Memory B cell (primary cell): ENCODE measurements at regions not wholly inside any gene's neighbourhood (a gene's known extent, or its start where the extent isn't known, plus 50 kb on each side); places are given as distances from the start of the nearest gene placed in this dataset.

Experiments
- ATAC-seq: fragments of 150-1000 bp; cut with Tn5 transposase; 2 replicates; pipeline ENCODE4 v1.10.0; 2021; ENCODE audit warnings: low read depth, mild to moderate bottlenecking, moderate library complexity
- DNase-seq, 2 donors: peaks; one replicate each; pipeline ENCODE4 v3.0.0; 2022; ENCODE audit warnings: low spot score in 2 of 2
- H3K27ac Mint-ChIP-seq: one replicate; pipeline ENCODE4 v1.8.0; 2022; ENCODE audit warnings: mild to moderate bottlenecking, moderate library complexity, mixed read lengths
- H3K27me3 Mint-ChIP-seq: one replicate; pipeline ENCODE4 v1.8.0; 2022; ENCODE audit warnings: mixed read lengths
- H3K36me3 Mint-ChIP-seq: one replicate; pipeline ENCODE4 v1.8.0; 2022; ENCODE audit warnings: mild to moderate bottlenecking, mixed read lengths
- H3K4me1 Mint-ChIP-seq: one replicate; pipeline ENCODE4 v1.8.0; 2022; ENCODE audit warnings: mixed read lengths
- H3K4me3 Mint-ChIP-seq: one replicate; pipeline ENCODE4 v1.8.0; 2022; ENCODE audit warnings: mild to moderate bottlenecking, moderate library complexity, mixed read lengths
- H3K9me3 Mint-ChIP-seq: one replicate; pipeline ENCODE4 v1.8.0; 2022; ENCODE audit warnings: mixed read lengths

DNA sequence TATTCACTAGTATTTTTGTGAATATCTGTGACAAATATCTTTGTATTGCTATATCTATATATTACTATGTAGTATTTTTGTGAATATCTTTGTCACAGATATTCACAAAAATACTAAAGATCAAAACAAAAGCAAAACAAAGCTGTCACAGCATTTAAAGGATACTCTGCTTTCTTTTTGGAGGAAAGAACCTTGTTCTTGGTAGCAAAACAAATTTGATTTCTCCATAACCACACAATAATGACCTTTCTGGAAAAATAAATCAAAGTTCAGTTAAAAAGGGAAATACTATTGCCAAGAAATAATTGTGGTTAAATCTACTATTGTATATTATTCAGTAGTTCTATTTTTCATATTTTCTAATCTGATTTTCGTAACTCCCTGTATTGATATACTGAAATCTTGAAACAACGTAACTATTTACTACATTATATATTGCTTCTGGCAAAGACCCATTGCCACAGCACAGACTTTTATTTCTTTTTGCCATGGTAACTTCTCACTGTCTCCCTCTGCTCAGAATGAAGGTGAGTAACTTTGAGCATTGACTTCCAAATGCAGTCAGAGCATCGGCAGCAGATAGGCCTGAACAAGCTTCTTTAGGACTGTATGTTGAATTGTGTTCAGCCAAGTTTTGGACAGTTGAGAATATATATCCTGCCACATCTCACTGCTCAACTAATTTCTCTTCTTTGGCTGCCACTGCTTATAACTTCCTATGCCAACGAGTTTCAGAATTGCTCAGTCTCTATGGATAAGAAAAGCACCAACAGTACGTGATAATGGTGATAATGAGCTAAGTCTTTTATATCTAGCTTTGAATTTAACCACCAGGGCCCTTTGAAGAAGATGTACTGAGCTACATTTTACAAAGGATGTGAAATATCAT is 1097.2 kb upstream of the GJE1 start:
- H3K4me3 Mint-ChIP-seq, result no peak overlapping the region
- DNase-seq, result no peak
- H3K9me3 Mint-ChIP-seq, result no peaks in the 10 kb centered on the region
- no peaks in the 10 kb centered on the region for H3K36me3 Mint-ChIP-seq
- H3K27me3 Mint-ChIP-seq, result no peaks in the 10 kb centered on the region
- ATAC-seq, result no peak
- H3K27ac Mint-ChIP-seq, result no peak overlapping the region
- no peaks in the 10 kb centered on the region for H3K4me1 Mint-ChIP-seq

DNA sequence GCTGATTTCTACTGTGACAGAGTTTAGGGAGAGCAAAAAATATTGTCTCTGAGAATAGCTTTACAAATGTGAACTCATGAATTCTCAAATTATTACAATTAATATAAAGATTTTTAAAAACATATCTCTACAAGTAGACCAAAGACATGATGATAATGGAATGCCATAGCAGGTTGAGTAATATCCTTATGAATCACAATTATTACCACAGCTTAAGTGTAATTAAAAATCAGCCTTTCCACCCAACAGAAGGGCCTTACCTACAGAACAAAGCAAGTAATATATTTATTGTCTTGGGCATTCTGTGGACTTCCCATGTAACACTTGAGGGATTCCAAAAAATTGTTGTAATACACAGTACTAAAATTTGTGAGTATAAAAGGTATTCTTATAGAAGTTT is 1099.6 kb upstream of the GJE1 start:
- ATAC-seq, result no peak
- no peak for DNase-seq
- Mint-ChIP-seq H3K9me3 (no peaks in the 10 kb centered on the region), H3K36me3 (no peaks in the 10 kb centered on the region), H3K27me3 (no peaks in the 10 kb centered on the region), H3K27ac (no peak overlapping the region), H3K4me1 (no peaks in the 10 kb centered on the region), H3K4me3 (no peak overlapping the region)

DNA sequence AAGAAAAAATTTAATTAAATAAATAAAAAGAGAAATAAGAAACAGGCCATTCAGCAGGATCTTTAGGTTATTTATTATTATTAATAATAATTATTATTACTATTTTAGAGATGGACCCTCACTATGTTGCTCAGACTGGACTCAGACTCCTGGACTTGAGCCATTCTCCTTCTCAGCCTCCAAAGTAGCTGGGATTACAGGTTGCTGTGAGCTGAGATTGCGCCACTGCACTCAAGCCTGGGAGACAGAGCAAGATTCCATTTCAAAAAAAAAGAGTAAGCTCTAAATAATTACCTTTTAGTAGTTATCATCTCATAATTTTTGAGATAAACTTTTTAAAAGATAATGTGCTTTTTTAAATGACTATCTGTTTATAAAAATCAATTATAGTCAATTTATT is 1102.8 kb upstream of the GJE1 start:
- Mint-ChIP-seq H3K27me3 (no peaks in the 10 kb centered on the region), H3K4me1 (no peaks in the 10 kb centered on the region), H3K9me3 (no peaks in the 10 kb centered on the region), H3K36me3 (no peaks in the 10 kb centered on the region), H3K27ac (no peak overlapping the region), H3K4me3 (no peak overlapping the region)
- ATAC-seq (no peak), DNase-seq (no peak)

DNA sequence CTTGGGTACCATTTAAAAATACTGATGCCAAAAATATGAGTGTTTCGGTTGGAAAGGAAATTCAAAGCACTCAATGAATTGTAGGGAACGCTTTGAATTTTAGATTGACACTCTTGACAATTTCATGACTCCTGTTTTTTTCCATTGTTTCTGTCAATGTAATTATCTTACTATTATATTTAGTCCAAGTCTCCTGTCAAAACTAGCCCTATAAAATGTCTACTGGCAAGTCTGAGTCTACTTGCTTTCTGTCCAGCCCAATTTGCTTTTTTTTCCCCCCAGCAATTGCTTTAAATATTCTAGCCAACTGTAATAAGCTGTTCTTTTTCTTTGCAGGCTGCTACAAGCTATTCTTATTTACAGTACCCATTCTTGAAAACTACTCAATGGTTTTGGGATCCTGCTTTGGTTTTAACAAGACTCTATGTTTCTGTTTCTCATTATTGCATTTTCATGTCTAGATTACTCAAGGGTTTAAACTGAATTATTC is 1103.9 kb upstream of the GJE1 start:
- no peak for DNase-seq
- H3K4me3 Mint-ChIP-seq, result no peak overlapping the region

DNA sequence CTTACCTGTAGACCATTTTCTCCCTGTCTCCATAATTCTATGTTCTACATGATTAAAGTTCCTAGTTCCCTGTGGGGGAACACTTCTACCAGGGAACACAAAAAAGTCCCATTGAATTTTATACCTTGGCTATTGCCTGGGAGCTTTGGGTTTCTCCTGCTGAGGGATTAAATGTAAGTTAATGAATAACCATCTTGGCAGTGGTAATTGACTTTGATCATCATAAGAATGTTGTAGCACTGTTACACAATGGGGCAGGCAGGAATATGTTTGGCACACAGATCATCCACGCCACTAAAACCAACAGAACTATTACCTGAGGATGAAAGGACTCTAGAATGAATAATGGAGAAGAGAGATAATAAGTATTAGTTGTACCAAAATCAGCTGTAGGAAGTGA is 1106.2 kb upstream of the GJE1 start:
- DNase-seq (no peak), ATAC-seq (no peak)
- H3K9me3 Mint-ChIP-seq, result no peaks in the 10 kb centered on the region
- H3K4me3 Mint-ChIP-seq, result no peak overlapping the region
- no peaks in the 10 kb centered on the region for H3K36me3 Mint-ChIP-seq
- no peak overlapping the region for H3K27ac Mint-ChIP-seq
- no peaks in the 10 kb centered on the region for H3K4me1 Mint-ChIP-seq
- H3K27me3 Mint-ChIP-seq, result no peaks in the 10 kb centered on the region

More for the DNA sequence above, 1103.9 kb upstream of the GJE1 start:
- no peaks in the 10 kb centered on the region for H3K27me3 Mint-ChIP-seq
- H3K27ac Mint-ChIP-seq, result no peak overlapping the region
- H3K4me1 Mint-ChIP-seq, result no peaks in the 10 kb centered on the region
- no peak for ATAC-seq
- H3K36me3 Mint-ChIP-seq, result no peaks in the 10 kb centered on the region
- H3K9me3 Mint-ChIP-seq, result no peaks in the 10 kb centered on the region

DNA sequence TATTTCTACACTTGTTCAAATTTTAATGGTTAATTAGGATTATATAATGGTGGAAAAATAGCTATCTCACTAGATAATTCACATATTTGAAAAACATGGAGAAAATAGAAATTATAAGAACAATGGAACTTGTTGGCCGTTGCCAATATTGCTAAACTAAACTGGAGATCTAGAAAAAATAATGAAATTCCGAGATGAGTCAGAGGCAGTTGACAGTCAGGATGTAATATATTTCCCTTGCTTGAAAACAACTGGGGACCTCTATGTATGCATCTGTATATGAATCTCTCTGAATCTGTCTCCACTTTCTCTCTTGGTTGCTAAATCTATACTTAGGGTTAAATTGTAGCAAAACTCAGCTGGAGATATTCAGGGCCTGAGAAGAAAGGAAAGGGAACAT is 1108.2 kb upstream of the GJE1 start:
- H3K4me3 Mint-ChIP-seq, result no peak overlapping the region
- no peaks in the 10 kb centered on the region for H3K27me3 Mint-ChIP-seq
- DNase-seq (no peak), ATAC-seq (no peak)
- H3K9me3 Mint-ChIP-seq, result no peaks in the 10 kb centered on the region
- no peak overlapping the region for H3K27ac Mint-ChIP-seq
- H3K4me1 Mint-ChIP-seq, result no peaks in the 10 kb centered on the region
- no peaks in the 10 kb centered on the region for H3K36me3 Mint-ChIP-seq

DNA sequence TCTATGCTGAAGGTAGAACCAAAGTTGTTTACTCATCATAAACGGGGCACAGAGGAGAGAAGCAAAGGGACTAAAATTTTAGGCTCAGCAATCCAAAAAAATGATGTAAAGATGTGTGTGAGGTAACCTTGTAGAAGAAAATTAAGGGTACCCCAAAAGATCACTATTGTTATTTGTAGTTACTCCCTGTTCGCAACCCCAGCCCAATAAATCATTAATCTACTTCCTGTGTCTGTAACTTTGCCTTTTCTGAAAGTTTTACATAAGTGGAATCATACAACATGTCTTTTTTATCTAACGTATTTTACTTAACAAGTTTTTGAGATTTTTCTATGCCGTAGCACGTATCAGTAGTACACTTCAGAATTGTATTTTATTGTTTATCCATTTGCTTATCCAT is 1114.8 kb upstream of the GJE1 start:
- Mint-ChIP-seq H3K36me3 (no peaks in the 10 kb centered on the region), H3K27me3 (no peaks in the 10 kb centered on the region), H3K9me3 (no peaks in the 10 kb centered on the region), H3K4me1 (no peaks in the 10 kb centered on the region), H3K27ac (no peak overlapping the region), H3K4me3 (no peak overlapping the region)
- DNase-seq, result no peak
- no peak for ATAC-seq

DNA sequence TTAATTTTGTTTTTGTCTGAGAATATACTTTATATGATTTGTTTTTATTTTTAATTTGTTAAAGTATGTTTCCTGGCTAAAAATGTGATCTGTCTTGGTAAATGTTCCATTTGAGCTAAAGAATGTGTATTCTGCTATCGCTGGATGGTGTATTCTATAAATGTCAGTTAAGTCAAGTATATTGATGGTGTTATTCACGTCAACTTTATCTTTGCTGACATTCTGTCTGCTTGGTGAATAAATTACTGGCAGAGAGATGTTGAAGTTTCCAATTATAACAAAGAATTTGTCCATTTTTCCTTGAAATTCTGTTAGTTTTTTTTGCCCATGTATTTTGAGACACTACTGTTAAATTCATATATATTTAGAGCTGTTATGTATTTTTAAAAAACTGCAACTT is 1131.8 kb upstream of the GJE1 start:
- no peaks in the 10 kb centered on the region for H3K36me3 Mint-ChIP-seq
- H3K4me3 Mint-ChIP-seq, result no peak overlapping the region
- no peak overlapping the region for H3K27ac Mint-ChIP-seq
- DNase-seq, result no peak
- H3K27me3 Mint-ChIP-seq, result peaks cover 1% of the 10 kb centered on the region
- no peaks in the 10 kb centered on the region for H3K4me1 Mint-ChIP-seq
- no peak for ATAC-seq
- H3K9me3 Mint-ChIP-seq, result peaks cover 1% of the 10 kb centered on the region

DNA sequence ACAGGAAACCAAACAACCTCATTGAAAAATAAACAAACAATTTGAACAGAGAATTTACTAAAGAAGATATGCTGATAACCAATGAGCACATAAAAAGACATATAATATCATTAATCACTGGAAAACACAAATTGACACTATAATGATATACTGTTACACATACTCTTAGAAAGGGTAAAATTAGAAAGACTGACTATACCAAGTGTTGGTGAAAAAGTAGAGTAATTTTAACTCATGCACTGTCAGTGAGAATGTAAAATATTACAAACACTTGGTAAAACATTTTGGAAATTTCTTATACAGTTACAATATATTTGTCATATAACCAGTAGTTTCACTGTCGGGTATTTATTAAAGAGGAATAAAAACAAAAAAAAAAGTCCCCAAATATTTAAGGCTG is 1139.2 kb upstream of the GJE1 start:
- Mint-ChIP-seq H3K27me3 (no peaks in the 10 kb centered on the region), H3K9me3 (peaks cover 1% of the 10 kb centered on the region), H3K4me1 (no peaks in the 10 kb centered on the region), H3K36me3 (no peaks in the 10 kb centered on the region), H3K4me3 (no peak overlapping the region), H3K27ac (no peak overlapping the region)
- ATAC-seq (no peak), DNase-seq (no peak)

DNA sequence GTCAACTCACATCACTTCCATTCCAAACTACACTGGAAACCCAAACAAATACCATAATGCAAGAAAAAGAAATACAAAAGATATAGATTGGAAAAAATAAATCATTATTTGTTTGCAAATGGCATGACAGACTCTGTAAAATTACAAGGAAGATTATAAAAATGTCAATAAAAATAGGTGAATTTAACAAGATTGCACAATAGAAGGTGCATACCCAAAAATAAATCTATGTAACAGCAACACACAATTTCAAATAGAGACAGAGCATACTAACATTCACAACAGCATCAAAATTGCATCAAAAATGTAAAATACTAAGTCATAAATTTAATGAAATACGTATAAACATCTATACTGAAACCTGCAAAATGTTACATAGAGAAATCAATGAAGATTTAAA is 1140.0 kb upstream of the GJE1 start:
- Mint-ChIP-seq H3K36me3 (no peaks in the 10 kb centered on the region), H3K27me3 (no peaks in the 10 kb centered on the region), H3K4me3 (no peak overlapping the region), H3K4me1 (no peaks in the 10 kb centered on the region), H3K9me3 (peaks cover 1% of the 10 kb centered on the region), H3K27ac (no peak overlapping the region)
- no peak for ATAC-seq
- no peak for DNase-seq

DNA sequence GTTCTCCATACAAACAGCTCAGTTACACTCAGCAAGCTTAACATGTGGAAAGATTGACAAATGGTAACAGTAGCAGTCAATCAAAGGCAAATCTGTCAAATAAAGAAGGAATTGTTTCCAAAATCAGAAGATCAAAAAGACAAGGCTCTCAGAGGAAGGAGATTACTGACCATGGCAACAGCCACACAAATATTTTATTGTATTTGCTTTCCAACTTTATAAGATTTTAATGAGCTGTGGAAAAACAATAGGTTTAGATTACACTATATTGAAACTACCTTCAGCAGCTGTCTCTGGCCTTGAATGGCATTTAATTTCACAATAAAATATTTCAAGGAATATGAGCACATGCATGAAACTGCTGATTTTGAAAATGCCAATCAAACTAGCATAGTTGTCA is 1143.9 kb upstream of the GJE1 start:
- Mint-ChIP-seq H3K4me3 (no peak overlapping the region), H3K4me1 (no peaks in the 10 kb centered on the region), H3K36me3 (no peaks in the 10 kb centered on the region), H3K9me3 (no peaks in the 10 kb centered on the region), H3K27me3 (no peaks in the 10 kb centered on the region), H3K27ac (no peak overlapping the region)
- ATAC-seq (no peak), DNase-seq (no peak)

DNA sequence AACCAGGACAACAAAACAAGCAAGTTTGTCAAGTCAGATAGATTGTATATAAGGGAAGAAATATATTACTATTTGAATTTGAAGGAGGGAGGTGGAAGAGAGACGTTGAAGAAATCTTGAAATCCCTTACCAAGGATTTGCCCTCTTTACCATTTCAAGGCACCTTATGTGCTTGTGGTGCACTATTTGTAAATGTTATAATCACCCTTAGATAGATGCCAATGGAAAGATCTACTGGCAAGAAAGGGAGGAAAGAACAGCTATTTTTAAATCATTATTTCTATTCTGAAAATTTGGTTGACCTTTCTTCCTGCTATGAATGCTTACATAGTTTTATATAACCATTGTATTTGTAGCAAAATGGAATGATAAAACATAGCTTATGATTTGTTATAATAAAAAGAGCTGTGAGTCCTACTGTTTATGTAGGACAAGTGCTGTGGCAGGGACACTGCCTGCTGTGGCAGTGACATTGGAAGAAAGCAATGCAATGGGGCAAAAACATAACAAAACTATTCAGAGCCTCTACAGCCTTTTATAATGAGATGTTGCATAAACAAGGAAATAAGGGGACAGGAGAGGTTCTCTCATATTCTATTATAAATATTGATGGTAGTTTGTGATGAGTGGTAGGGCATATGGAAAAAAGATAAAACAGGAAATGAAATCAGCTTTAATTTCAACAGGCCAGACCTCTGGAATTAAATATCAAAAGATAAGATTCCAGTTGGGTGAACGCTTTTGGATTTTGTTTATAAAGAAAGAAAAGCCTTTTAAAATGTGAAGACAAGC is 1145.2 kb upstream of the GJE1 start:
- no peaks in the 10 kb centered on the region for H3K27me3 Mint-ChIP-seq
- no peak overlapping the region for H3K4me3 Mint-ChIP-seq
- ATAC-seq (no peak), DNase-seq (no peak)
- H3K36me3 Mint-ChIP-seq, result no peaks in the 10 kb centered on the region
- H3K4me1 Mint-ChIP-seq, result no peaks in the 10 kb centered on the region
- H3K9me3 Mint-ChIP-seq, result no peaks in the 10 kb centered on the region
- no peak overlapping the region for H3K27ac Mint-ChIP-seq

DNA sequence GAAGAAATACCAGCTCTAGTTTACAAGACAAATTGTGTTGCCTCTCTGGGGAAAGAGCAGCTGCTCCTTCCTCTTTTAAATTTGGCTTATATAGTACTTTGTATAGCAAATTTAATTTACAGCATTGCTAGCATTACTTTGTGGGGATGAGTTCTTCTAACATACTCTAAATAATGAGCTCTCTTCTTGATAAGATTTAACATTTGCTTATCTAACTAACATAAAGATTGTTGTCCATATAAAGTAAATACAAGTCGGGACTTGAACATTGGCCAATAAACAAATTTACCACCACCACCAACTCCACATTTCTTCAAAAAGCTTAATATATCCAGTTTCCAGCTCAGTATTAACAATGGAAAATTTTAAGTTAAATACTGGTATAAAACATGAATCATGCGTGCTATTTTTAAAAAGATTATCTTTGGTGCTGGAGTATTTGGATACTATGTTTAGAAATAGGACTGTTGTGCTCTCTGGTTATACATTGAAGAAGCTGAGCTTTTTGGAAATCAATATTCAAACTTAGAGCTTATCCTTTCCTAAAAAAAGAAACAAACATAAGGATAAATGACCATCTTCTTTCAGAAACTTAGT is 1146.9 kb upstream of the GJE1 start:
- no peak for DNase-seq
- Mint-ChIP-seq H3K9me3 (no peaks in the 10 kb centered on the region), H3K27ac (no peak overlapping the region), H3K36me3 (no peaks in the 10 kb centered on the region), H3K4me1 (no peaks in the 10 kb centered on the region), H3K27me3 (no peaks in the 10 kb centered on the region), H3K4me3 (no peak overlapping the region)
- no peak for ATAC-seq

DNA sequence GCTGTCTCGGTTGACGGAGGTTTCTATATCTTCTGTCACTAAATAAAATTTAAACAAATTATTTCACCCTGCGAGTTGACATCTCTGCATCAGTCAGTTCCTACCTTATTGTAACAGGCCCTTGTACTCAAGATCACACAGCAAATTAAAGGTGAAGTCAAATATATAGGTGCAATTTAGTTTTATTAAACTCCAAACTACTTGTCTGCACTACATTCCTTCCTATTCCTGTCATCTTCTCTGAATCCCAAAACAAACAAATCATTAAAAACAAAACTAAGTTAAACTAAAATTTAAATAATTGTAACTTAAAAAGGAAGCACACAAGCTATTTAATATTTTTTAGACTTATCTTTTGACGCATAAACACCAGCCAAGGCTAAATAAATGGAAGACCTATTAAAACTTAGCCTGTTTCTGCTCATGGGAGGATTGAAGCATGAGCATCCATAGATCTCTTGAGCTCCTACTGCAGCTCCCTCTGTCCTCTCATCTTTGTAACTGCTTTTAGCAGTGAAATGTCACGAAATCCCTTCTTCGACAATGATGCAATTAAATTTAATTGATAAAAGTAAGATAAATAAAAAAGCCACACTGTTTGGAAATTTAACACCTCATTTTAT is 1152.3 kb upstream of the GJE1 start:
- ATAC-seq, result no peak
- no peaks in the 10 kb centered on the region for H3K36me3 Mint-ChIP-seq
- no peaks in the 10 kb centered on the region for H3K4me1 Mint-ChIP-seq
- no peaks in the 10 kb centered on the region for H3K9me3 Mint-ChIP-seq
- no peaks in the 10 kb centered on the region for H3K27me3 Mint-ChIP-seq
- no peak for DNase-seq
- H3K27ac Mint-ChIP-seq, result no peak overlapping the region
- no peak overlapping the region for H3K4me3 Mint-ChIP-seq
